GM12892 (cell line): ENCODE measurements at regions not wholly inside any gene's neighbourhood (a gene's known extent, or its start where the extent isn't known, plus 50 kb on each side); places are given as distances from the start of the nearest gene placed in this dataset.
"Not testable (repeated sequence)": the region's sequence is repeated elsewhere in the genome, so short reads cannot be mapped to it uniquely, and the experiment has no call there.

ENCODE experiments used
- POLR2A ChIP-seq: IDR thresholded peaks from 2 replicates; pipeline ENCODE4 v1.6.1; 2011; ENCODE audit warnings: low read depth, low read length, control low read depth
- POLR2AphosphoS5 ChIP-seq: IDR thresholded peaks from 2 replicates; pipeline ENCODE4 v1.6.1; 2011; ENCODE audit warnings: low read depth, low read length, control low read depth
- TAF1 ChIP-seq: IDR thresholded peaks from 2 replicates; pipeline ENCODE4 v1.6.1; 2011; ENCODE audit warnings: low read depth, mild to moderate bottlenecking, control low read depth, low read length, borderline replicate concordance

DNA sequence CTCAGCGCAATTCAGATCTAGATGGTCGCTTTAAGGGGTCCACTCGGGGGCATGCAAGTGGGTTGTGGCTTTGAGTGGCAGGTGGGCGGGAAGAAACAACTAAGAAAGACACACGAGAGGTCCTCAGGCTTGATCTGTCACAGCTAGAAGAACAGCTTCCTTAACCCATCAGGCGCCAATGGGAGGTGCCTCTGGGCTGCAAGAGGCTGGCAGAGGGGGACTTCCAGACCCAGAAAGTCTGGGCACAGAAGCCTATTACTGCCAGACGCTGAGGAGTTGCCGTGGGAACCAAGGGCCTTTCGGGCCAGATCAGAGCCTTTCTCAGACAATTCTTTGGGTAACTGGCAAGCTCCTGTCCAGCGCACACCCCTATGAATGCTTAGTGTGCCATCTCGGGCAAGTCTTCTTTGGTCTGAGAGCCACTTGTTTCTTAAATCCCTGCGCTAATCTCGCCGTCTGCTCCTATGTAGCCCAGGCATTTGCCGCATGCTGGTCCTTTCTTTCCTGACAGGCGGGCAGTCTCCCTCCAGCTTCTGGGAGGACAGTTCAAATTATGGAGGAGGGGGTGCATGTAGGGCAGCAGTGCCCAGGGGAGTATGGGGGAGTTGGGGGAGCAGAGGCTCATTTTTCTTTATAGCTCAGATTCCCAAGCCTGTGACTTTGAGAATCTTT lies 300.9 kb upstream of the ZNF337 start:
- not testable (repeated sequence) for TF ChIP-seq POLR2A, TAF1, POLR2AphosphoS5
